MM.1S (cell line): ENCODE measurements at regions not wholly inside any gene's neighbourhood (a gene's known extent, or its start where the extent isn't known, plus 50 kb on each side); places are given as distances from the start of the nearest gene placed in this dataset.

Source experiments
- EZH2 ChIP-seq: fragments of 300-600 bp; sonication (generic); optimal IDR thresholded peaks from 2 replicates; pipeline ENCODE3; 2017; ENCODE audit warnings: low read depth, mild to moderate bottlenecking, antibody characterized with exemption, low read length, mixed read lengths
- TF ChIP-seq, protein P1 (sequence below): fragments of 300-600 bp; sonication (generic); IDR thresholded peaks from 2 replicates; pipeline ENCODE4 v1.5.1; 2016; ENCODE audit warnings: antibody characterized with exemption, low read length, mixed read lengths

DNA sequence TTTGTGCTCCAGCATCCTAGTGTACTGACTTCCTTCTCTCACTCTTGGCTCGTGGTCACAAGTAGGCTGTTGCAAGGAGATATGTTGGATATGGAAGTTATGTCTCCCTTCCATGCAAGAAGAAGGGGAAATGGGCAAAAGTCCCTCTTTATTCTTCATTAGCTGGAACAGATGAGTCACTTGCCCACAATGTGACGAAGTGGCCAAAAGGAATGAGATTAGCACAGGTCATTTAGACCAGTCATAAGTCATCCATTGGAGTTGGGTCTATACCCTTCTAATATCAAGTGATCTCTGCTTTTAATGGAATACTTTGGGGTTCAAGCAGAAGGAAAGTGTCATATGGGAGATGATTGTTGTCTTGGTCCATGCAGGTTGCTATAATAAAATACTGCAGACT lies 91.2 kb upstream of the NGF start:
- TF ChIP-seq EZH2: no peak
- TF ChIP-seq, protein P1, sequence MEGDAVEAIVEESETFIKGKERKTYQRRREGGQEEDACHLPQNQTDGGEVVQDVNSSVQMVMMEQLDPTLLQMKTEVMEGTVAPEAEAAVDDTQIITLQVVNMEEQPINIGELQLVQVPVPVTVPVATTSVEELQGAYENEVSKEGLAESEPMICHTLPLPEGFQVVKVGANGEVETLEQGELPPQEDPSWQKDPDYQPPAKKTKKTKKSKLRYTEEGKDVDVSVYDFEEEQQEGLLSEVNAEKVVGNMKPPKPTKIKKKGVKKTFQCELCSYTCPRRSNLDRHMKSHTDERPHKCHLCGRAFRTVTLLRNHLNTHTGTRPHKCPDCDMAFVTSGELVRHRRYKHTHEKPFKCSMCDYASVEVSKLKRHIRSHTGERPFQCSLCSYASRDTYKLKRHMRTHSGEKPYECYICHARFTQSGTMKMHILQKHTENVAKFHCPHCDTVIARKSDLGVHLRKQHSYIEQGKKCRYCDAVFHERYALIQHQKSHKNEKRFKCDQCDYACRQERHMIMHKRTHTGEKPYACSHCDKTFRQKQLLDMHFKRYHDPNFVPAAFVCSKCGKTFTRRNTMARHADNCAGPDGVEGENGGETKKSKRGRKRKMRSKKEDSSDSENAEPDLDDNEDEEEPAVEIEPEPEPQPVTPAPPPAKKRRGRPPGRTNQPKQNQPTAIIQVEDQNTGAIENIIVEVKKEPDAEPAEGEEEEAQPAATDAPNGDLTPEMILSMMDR: no peak
